ENCODE measurements at regions not wholly inside any gene's neighbourhood (a gene's known extent, or its start where the extent isn't known, plus 50 kb on each side); places are given as distances from the start of the nearest gene placed in this dataset.
"Not testable (repeated sequence)": the region's sequence is repeated elsewhere in the genome, so short reads cannot be mapped to it uniquely, and the experiment has no call there.

GRCh38 chr16:29221281-29221955, 185.1 kb downstream of the NPIPB11 start:
- not testable (repeated sequence) for H3K27me3 ChIP-seq (ENCODE audit: low read length); H2AFZ ChIP-seq (ENCODE audit: low read depth, low read length, severe bottlenecking); H3K9ac ChIP-seq (ENCODE audit: low read length); H3K9me3 ChIP-seq (ENCODE audit: insufficient read depth, low read length); H3K9me2 ChIP-seq (replicated peaks; ENCODE audit: insufficient read depth, low read length); H3K4me2 ChIP-seq (ENCODE audit: low read depth, low read length, poor library complexity, severe bottlenecking); H3F3A ChIP-seq (ENCODE audit: insufficient read depth); H3K27ac ChIP-seq (ENCODE audit: low read depth, low read length); H4K20me1 ChIP-seq (ENCODE audit: low read depth, low read length); H3K36me3 ChIP-seq (ENCODE audit: low read length); H3K79me2 ChIP-seq (ENCODE audit: insufficient read depth, low read length); H3K4me3 ChIP-seq (ENCODE audit: insufficient read depth, low read length, poor library complexity, severe bottlenecking)

- not testable (repeated sequence) for H3K9me2 ChIP-seq (replicated peaks; ENCODE audit: insufficient read depth, low read length); H3K4me2 ChIP-seq (ENCODE audit: low read depth, low read length, poor library complexity, severe bottlenecking); H3K9ac ChIP-seq (ENCODE audit: low read length); H3K9me3 ChIP-seq (ENCODE audit: insufficient read depth, low read length); H2AFZ ChIP-seq (ENCODE audit: low read depth, low read length, severe bottlenecking); H3K27me3 ChIP-seq (ENCODE audit: low read length); H3K4me3 ChIP-seq (ENCODE audit: insufficient read depth, low read length, poor library complexity, severe bottlenecking); H3K36me3 ChIP-seq (ENCODE audit: low read length); H4K20me1 ChIP-seq (ENCODE audit: low read depth, low read length); H3F3A ChIP-seq (ENCODE audit: insufficient read depth); H3K27ac ChIP-seq (ENCODE audit: low read depth, low read length); H3K79me2 ChIP-seq (ENCODE audit: insufficient read depth, low read length)
Measured at GRCh38 chr16:29220647-29221191, 185.8 kb downstream of the NPIPB11 start.

- H3K4me3 ChIP-seq (ENCODE audit: insufficient read depth, low read length, poor library complexity, severe bottlenecking); H3K4me2 ChIP-seq (ENCODE audit: low read depth, low read length, poor library complexity, severe bottlenecking); H3K79me2 ChIP-seq (ENCODE audit: insufficient read depth, low read length); H2AFZ ChIP-seq (ENCODE audit: low read depth, low read length, severe bottlenecking); H3K9me3 ChIP-seq (ENCODE audit: insufficient read depth, low read length); H3F3A ChIP-seq (ENCODE audit: insufficient read depth); H3K9me2 ChIP-seq (replicated peaks; ENCODE audit: insufficient read depth, low read length); H3K27me3 ChIP-seq (ENCODE audit: low read length); H3K27ac ChIP-seq (ENCODE audit: low read depth, low read length); H3K36me3 ChIP-seq (ENCODE audit: low read length); H3K9ac ChIP-seq (ENCODE audit: low read length); H4K20me1 ChIP-seq (ENCODE audit: low read depth, low read length): not testable (repeated sequence)
Measured at GRCh38 chr16:29219966-29220646, 186.4 kb downstream of the NPIPB11 start.

GRCh38 chr16:29219562-29219961, 186.9 kb downstream of the NPIPB11 start:
- not testable (repeated sequence) for H4K20me1 ChIP-seq (ENCODE audit: low read depth, low read length); H3K79me2 ChIP-seq (ENCODE audit: insufficient read depth, low read length); H3K9me3 ChIP-seq (ENCODE audit: insufficient read depth, low read length); H3K36me3 ChIP-seq (ENCODE audit: low read length); H3K4me2 ChIP-seq (ENCODE audit: low read depth, low read length, poor library complexity, severe bottlenecking); H2AFZ ChIP-seq (ENCODE audit: low read depth, low read length, severe bottlenecking); H3F3A ChIP-seq (ENCODE audit: insufficient read depth); H3K9me2 ChIP-seq (replicated peaks; ENCODE audit: insufficient read depth, low read length); H3K9ac ChIP-seq (ENCODE audit: low read length); H3K27ac ChIP-seq (ENCODE audit: low read depth, low read length); H3K4me3 ChIP-seq (ENCODE audit: insufficient read depth, low read length, poor library complexity, severe bottlenecking); H3K27me3 ChIP-seq (ENCODE audit: low read length)

- not testable (repeated sequence) for H3K36me3 ChIP-seq (ENCODE audit: low read length); H3K79me2 ChIP-seq (ENCODE audit: insufficient read depth, low read length); H3K9me2 ChIP-seq (replicated peaks; ENCODE audit: insufficient read depth, low read length); H3K27ac ChIP-seq (ENCODE audit: low read depth, low read length); H3K9ac ChIP-seq (ENCODE audit: low read length); H3F3A ChIP-seq (ENCODE audit: insufficient read depth); H3K9me3 ChIP-seq (ENCODE audit: insufficient read depth, low read length); H3K4me3 ChIP-seq (ENCODE audit: insufficient read depth, low read length, poor library complexity, severe bottlenecking); H3K4me2 ChIP-seq (ENCODE audit: low read depth, low read length, poor library complexity, severe bottlenecking); H2AFZ ChIP-seq (ENCODE audit: low read depth, low read length, severe bottlenecking); H3K27me3 ChIP-seq (ENCODE audit: low read length); H4K20me1 ChIP-seq (ENCODE audit: low read depth, low read length)
Measured at GRCh38 chr16:29218649-29219048, 187.9 kb downstream of the NPIPB11 start.

GRCh38 chr16:29218171-29218570, 188.3 kb downstream of the NPIPB11 start:
- H3K27ac ChIP-seq (ENCODE audit: low read depth, low read length); H3K79me2 ChIP-seq (ENCODE audit: insufficient read depth, low read length); H3K9ac ChIP-seq (ENCODE audit: low read length); H3K4me3 ChIP-seq (ENCODE audit: insufficient read depth, low read length, poor library complexity, severe bottlenecking); H3K27me3 ChIP-seq (ENCODE audit: low read length); H3K36me3 ChIP-seq (ENCODE audit: low read length); H3K9me2 ChIP-seq (replicated peaks; ENCODE audit: insufficient read depth, low read length); H2AFZ ChIP-seq (ENCODE audit: low read depth, low read length, severe bottlenecking); H4K20me1 ChIP-seq (ENCODE audit: low read depth, low read length); H3K4me2 ChIP-seq (ENCODE audit: low read depth, low read length, poor library complexity, severe bottlenecking); H3F3A ChIP-seq (ENCODE audit: insufficient read depth); H3K9me3 ChIP-seq (ENCODE audit: insufficient read depth, low read length): not testable (repeated sequence)

- H3F3A ChIP-seq (ENCODE audit: insufficient read depth); H4K20me1 ChIP-seq (ENCODE audit: low read depth, low read length); H3K36me3 ChIP-seq (ENCODE audit: low read length); H3K4me3 ChIP-seq (ENCODE audit: insufficient read depth, low read length, poor library complexity, severe bottlenecking); H3K27ac ChIP-seq (ENCODE audit: low read depth, low read length); H2AFZ ChIP-seq (ENCODE audit: low read depth, low read length, severe bottlenecking); H3K9me3 ChIP-seq (ENCODE audit: insufficient read depth, low read length); H3K79me2 ChIP-seq (ENCODE audit: insufficient read depth, low read length); H3K9ac ChIP-seq (ENCODE audit: low read length); H3K27me3 ChIP-seq (ENCODE audit: low read length); H3K9me2 ChIP-seq (replicated peaks; ENCODE audit: insufficient read depth, low read length); H3K4me2 ChIP-seq (ENCODE audit: low read depth, low read length, poor library complexity, severe bottlenecking): not testable (repeated sequence)
Measured at GRCh38 chr16:29217752-29218126, 188.8 kb downstream of the NPIPB11 start.

GRCh38 chr16:29217104-29217751, 189.3 kb downstream of the NPIPB11 start:
- H3K9me3 ChIP-seq (ENCODE audit: insufficient read depth, low read length); H3F3A ChIP-seq (ENCODE audit: insufficient read depth): not testable (repeated sequence)

More at GRCh38 chr16:29217104-29217751, 189.3 kb downstream of the NPIPB11 start:
- not testable (repeated sequence) for H3K27ac ChIP-seq (ENCODE audit: low read depth, low read length); H3K36me3 ChIP-seq (ENCODE audit: low read length); H2AFZ ChIP-seq (ENCODE audit: low read depth, low read length, severe bottlenecking); H3K79me2 ChIP-seq (ENCODE audit: insufficient read depth, low read length); H3K9me2 ChIP-seq (replicated peaks; ENCODE audit: insufficient read depth, low read length); H3K4me3 ChIP-seq (ENCODE audit: insufficient read depth, low read length, poor library complexity, severe bottlenecking); H3K4me2 ChIP-seq (ENCODE audit: low read depth, low read length, poor library complexity, severe bottlenecking); H3K9ac ChIP-seq (ENCODE audit: low read length); H3K27me3 ChIP-seq (ENCODE audit: low read length); H4K20me1 ChIP-seq (ENCODE audit: low read depth, low read length)
